MG63 (cell line): ENCODE measurements at regions not wholly inside any gene's neighbourhood (a gene's known extent, or its start where the extent isn't known, plus 50 kb on each side); places are given as distances from the start of the nearest gene placed in this dataset.

Experiments
- DNase-seq: peaks from one replicate; pipeline ENCODE4 v3.0.0-alpha.2; 2020
- H3K27me3 ChIP-seq: fragments of 250-450 bp; sonication (Bioruptor Pico); 2 replicates; pipeline ENCODE4 v1.5.1; 2020; ENCODE audit warnings: mild to moderate bottlenecking, moderate library complexity
- H3K36me3 ChIP-seq: fragments of 250-450 bp; sonication (Bioruptor Pico); 2 replicates; pipeline ENCODE4 v1.5.1; 2020; ENCODE audit warnings: mild to moderate bottlenecking, moderate library complexity
- H3K4me3 ChIP-seq: fragments of 250-450 bp; sonication (Bioruptor Pico); 2 replicates; pipeline ENCODE4 v1.5.1; 2020; ENCODE audit warnings: mild to moderate bottlenecking, moderate library complexity
- H3K9me3 ChIP-seq: fragments of 250-450 bp; sonication (Bioruptor Pico); 2 replicates; pipeline ENCODE4 v1.5.1; 2020; ENCODE audit warnings: mild to moderate bottlenecking, moderate library complexity

GRCh38 chr9:16134351-16134750 lies 581.5 kb downstream of the CCDC171 start:
- Histone ChIP-seq H3K4me3 (no peak overlapping the region), H3K36me3 (no peaks in the 10 kb centered on the region), H3K27me3 (no peaks in the 10 kb centered on the region), H3K9me3 (peaks cover 8% of the 10 kb centered on the region)
- no peak for DNase-seq

- DNase-seq: peak; percentile 98
- Histone ChIP-seq H3K36me3 (no peaks in the 10 kb centered on the region), H3K27me3 (no peaks in the 10 kb centered on the region), H3K4me3 (no peak overlapping the region), H3K9me3 (no peaks in the 10 kb centered on the region)
Observed at GRCh38 chr9:16135968-16136367, 583.1 kb downstream of the CCDC171 start.

- DNase-seq: no peak
- Histone ChIP-seq H3K4me3 (no peak overlapping the region), H3K27me3 (no peaks in the 10 kb centered on the region), H3K36me3 (no peaks in the 10 kb centered on the region), H3K9me3 (no peaks in the 10 kb centered on the region)
Observed at GRCh38 chr9:16136451-16136850, 583.6 kb downstream of the CCDC171 start.

GRCh38 chr9:16136961-16137360 lies 584.1 kb downstream of the CCDC171 start:
- Histone ChIP-seq H3K9me3 (no peaks in the 10 kb centered on the region), H3K36me3 (no peaks in the 10 kb centered on the region), H3K27me3 (no peaks in the 10 kb centered on the region), H3K4me3 (no peak overlapping the region)
- DNase-seq: peak; percentile 100

GRCh38 chr9:16138561-16139491 lies 586.0 kb downstream of the CCDC171 start:
- Histone ChIP-seq H3K9me3 (no peaks in the 10 kb centered on the region), H3K36me3 (no peaks in the 10 kb centered on the region), H3K27me3 (no peaks in the 10 kb centered on the region), H3K4me3 (no peak overlapping the region)
- DNase-seq: peak; percentile 100

GRCh38 chr9:16139774-16140173 lies 586.9 kb downstream of the CCDC171 start:
- DNase-seq: peak; percentile 57
- H3K4me3 ChIP-seq: no peak overlapping the region
- H3K36me3 ChIP-seq: no peaks in the 10 kb centered on the region
- H3K27me3 ChIP-seq: no peaks in the 10 kb centered on the region
- no peaks in the 10 kb centered on the region for H3K9me3 ChIP-seq

- DNase-seq: peak; percentile 85
- H3K4me3 ChIP-seq: no peak overlapping the region
- no peaks in the 10 kb centered on the region for H3K36me3 ChIP-seq
- no peaks in the 10 kb centered on the region for H3K27me3 ChIP-seq
- H3K9me3 ChIP-seq: no peaks in the 10 kb centered on the region
Observed at GRCh38 chr9:16143310-16143709, 590.5 kb downstream of the CCDC171 start.

GRCh38 chr9:16143947-16144890 lies 591.4 kb downstream of the CCDC171 start:
- DNase-seq: peak; percentile 100
- Histone ChIP-seq H3K36me3 (no peaks in the 10 kb centered on the region), H3K4me3 (no peak overlapping the region), H3K9me3 (peaks cover 3% of the 10 kb centered on the region; the same call in 1 of the 2 replicates), H3K27me3 (no peaks in the 10 kb centered on the region)

- no peaks in the 10 kb centered on the region for H3K36me3 ChIP-seq
- peak; percentile 72 for DNase-seq
- H3K4me3 ChIP-seq: no peak overlapping the region
- peaks cover 3% of the 10 kb centered on the region; the same call in 1 of the 2 replicates for H3K9me3 ChIP-seq
- no peaks in the 10 kb centered on the region for H3K27me3 ChIP-seq
Observed at GRCh38 chr9:16145196-16145950, 592.5 kb downstream of the CCDC171 start.

- H3K4me3 ChIP-seq: no peak overlapping the region
- H3K9me3 ChIP-seq: peaks cover 3% of the 10 kb centered on the region; the same call in 1 of the 2 replicates
- no peaks in the 10 kb centered on the region for H3K27me3 ChIP-seq
- H3K36me3 ChIP-seq: no peaks in the 10 kb centered on the region
- no peak for DNase-seq
Observed at GRCh38 chr9:16147726-16148125, 594.9 kb downstream of the CCDC171 start.

GRCh38 chr9:16150501-16150900 lies 597.7 kb downstream of the CCDC171 start:
- no peak for DNase-seq
- Histone ChIP-seq H3K9me3 (peaks cover 3% of the 10 kb centered on the region; the same call in 1 of the 2 replicates), H3K36me3 (no peaks in the 10 kb centered on the region), H3K4me3 (no peak overlapping the region), H3K27me3 (no peaks in the 10 kb centered on the region)

- H3K36me3 ChIP-seq: no peaks in the 10 kb centered on the region
- no peak overlapping the region for H3K4me3 ChIP-seq
- peaks cover 3% of the 10 kb centered on the region; the same call in 1 of the 2 replicates for H3K9me3 ChIP-seq
- no peaks in the 10 kb centered on the region for H3K27me3 ChIP-seq
- DNase-seq: no peak
Observed at GRCh38 chr9:16150938-16151650, 598.3 kb downstream of the CCDC171 start.

- H3K27me3 ChIP-seq: no peaks in the 10 kb centered on the region
- H3K9me3 ChIP-seq: peaks cover 3% of the 10 kb centered on the region; the same call in 1 of the 2 replicates
- DNase-seq: no peak
- no peak overlapping the region for H3K4me3 ChIP-seq
- H3K36me3 ChIP-seq: no peaks in the 10 kb centered on the region
Observed at GRCh38 chr9:16152276-16153101, 599.6 kb downstream of the CCDC171 start.

GRCh38 chr9:16153221-16153620 lies 600.4 kb downstream of the CCDC171 start:
- Histone ChIP-seq H3K9me3 (peaks cover 3% of the 10 kb centered on the region; the same call in 1 of the 2 replicates), H3K4me3 (no peak overlapping the region), H3K27me3 (no peaks in the 10 kb centered on the region), H3K36me3 (no peaks in the 10 kb centered on the region)
- no peak for DNase-seq

- Histone ChIP-seq H3K4me3 (no peak overlapping the region), H3K9me3 (peaks cover 3% of the 10 kb centered on the region; the same call in 1 of the 2 replicates), H3K27me3 (no peaks in the 10 kb centered on the region), H3K36me3 (no peaks in the 10 kb centered on the region)
- no peak for DNase-seq
Observed at GRCh38 chr9:16153741-16154140, 600.9 kb downstream of the CCDC171 start.
